GM18507 (cell line): ENCODE measurements at regions not wholly inside any gene's neighbourhood (a gene's known extent, or its start where the extent isn't known, plus 50 kb on each side); places are given as distances from the start of the nearest gene placed in this dataset.

Experiments used
- DNase-seq: peaks from one replicate; pipeline ENCODE4 v3.0.0; 2011; ENCODE audit warnings: low read depth; ENCODE audit not compliant: insufficient read length; ENCODE audit errors: extremely low spot score
- FAIRE-seq: peaks from 2 replicates; lab custom pipeline; 2011; peaks lifted over from hg19 to GRCh38; lab: Jason Lieb, UNC

- no peak for DNase-seq
Measured at GRCh38 chr2:129428086-129428660, 551.3 kb upstream of the RAB6C start.

GRCh38 chr2:129430911-129431310, 548.6 kb upstream of the RAB6C start:
- FAIRE-seq (no peak), DNase-seq (no peak)

More at GRCh38 chr2:129428086-129428660, 551.3 kb upstream of the RAB6C start:
- no peak for FAIRE-seq

- FAIRE-seq = no peak
- no peak for DNase-seq
Measured at GRCh38 chr2:129431881-129432280, 547.6 kb upstream of the RAB6C start.

GRCh38 chr2:129436809-129437208, 542.7 kb upstream of the RAB6C start:
- FAIRE-seq = no peak
- no peak for DNase-seq

GRCh38 chr2:129437725-129438124, 541.7 kb upstream of the RAB6C start:
- DNase-seq (no peak), FAIRE-seq (no peak)

- DNase-seq (no peak), FAIRE-seq (no peak)
Measured at GRCh38 chr2:129438501-129439057, 540.9 kb upstream of the RAB6C start.

GRCh38 chr2:129439406-129440302, 539.8 kb upstream of the RAB6C start:
- FAIRE-seq (no peak), DNase-seq (no peak)

GRCh38 chr2:129441610-129442009, 537.9 kb upstream of the RAB6C start:
- FAIRE-seq = no peak

GRCh38 chr2:129443235-129443864, 536.1 kb upstream of the RAB6C start:
- FAIRE-seq (no peak), DNase-seq (no peak)

More at GRCh38 chr2:129441610-129442009, 537.9 kb upstream of the RAB6C start:
- no peak for DNase-seq

GRCh38 chr2:129443865-129444739, 535.4 kb upstream of the RAB6C start:
- FAIRE-seq (no peak), DNase-seq (no peak)

GRCh38 chr2:129444751-129445150, 534.7 kb upstream of the RAB6C start:
- FAIRE-seq = no peak
- DNase-seq = no peak

GRCh38 chr2:129456691-129457090, 522.8 kb upstream of the RAB6C start:
- no peak for DNase-seq
- FAIRE-seq = no peak

GRCh38 chr2:129457277-129457818, 522.1 kb upstream of the RAB6C start:
- no peak for DNase-seq
- FAIRE-seq = no peak

- no peak for DNase-seq
- FAIRE-seq = no peak
Measured at GRCh38 chr2:129458006-129458405, 521.5 kb upstream of the RAB6C start.

- FAIRE-seq (no peak), DNase-seq (no peak)
Measured at GRCh38 chr2:129458436-129458835, 521.0 kb upstream of the RAB6C start.

GRCh38 chr2:129459200-129459876, 520.1 kb upstream of the RAB6C start:
- DNase-seq (no peak), FAIRE-seq (no peak)

- no peak for FAIRE-seq
Measured at GRCh38 chr2:129459881-129460280, 519.6 kb upstream of the RAB6C start.

More at GRCh38 chr2:129459881-129460280, 519.6 kb upstream of the RAB6C start:
- no peak for DNase-seq
